Hepatocyte (in vitro differentiated cells): ENCODE measurements at regions not wholly inside any gene's neighbourhood (a gene's known extent, or its start where the extent isn't known, plus 50 kb on each side); places are given as distances from the start of the nearest gene placed in this dataset.

Source experiments
- DNase-seq: peaks from one replicate; pipeline ENCODE4 v3.0.0-alpha.2; 2016; ENCODE audit warnings: low spot score
- H2AFZ ChIP-seq: fragments of 200-600 bp; sonication (generic); 2 replicates; pipeline ENCODE4 v1.6.0; 2016; ENCODE audit warnings: antibody characterized with exemption, mild to moderate bottlenecking
- H3K27ac ChIP-seq: fragments of 200-600 bp; sonication (generic); 2 replicates; pipeline ENCODE4 v1.5.1; 2016; ENCODE audit warnings: mild to moderate bottlenecking
- H3K27me3 ChIP-seq: fragments of 200-600 bp; sonication (generic); 2 replicates; pipeline ENCODE4 v1.6.1; 2016
- H3K36me3 ChIP-seq: fragments of 200-600 bp; sonication (generic); replicated peaks from 2 replicates; pipeline ENCODE4 v1.5.1; 2016; ENCODE audit warnings: low read depth; ENCODE audit not compliant: insufficient read depth
- H3K4me1 ChIP-seq: fragments of 200-600 bp; sonication (generic); 2 replicates; pipeline ENCODE4 v1.5.1; 2016; ENCODE audit warnings: mild to moderate bottlenecking, moderate library complexity; ENCODE audit not compliant: insufficient read depth
- H3K4me2 ChIP-seq: fragments of 200-600 bp; sonication (generic); 2 replicates; pipeline ENCODE4 v1.6.0; 2016
- H3K4me3 ChIP-seq: fragments of 200-600 bp; sonication (generic); 2 replicates; pipeline ENCODE4 v1.5.1; 2016; ENCODE audit warnings: mild to moderate bottlenecking
- H3K79me2 ChIP-seq: fragments of 200-600 bp; sonication (generic); 2 replicates; pipeline ENCODE4 v1.6.0; 2017; ENCODE audit warnings: mild to moderate bottlenecking
- H3K9me2 ChIP-seq: fragments of 200-600 bp; sonication (generic); replicated peaks from 2 replicates; pipeline ENCODE4 v1.6.0; 2017; ENCODE audit warnings: mild to moderate bottlenecking; ENCODE audit not compliant: insufficient read depth
- H3K9me3 ChIP-seq: fragments of 200-600 bp; sonication (generic); 2 replicates; pipeline ENCODE4 v1.5.1; 2016; ENCODE audit warnings: low read depth, mild to moderate bottlenecking
- H4K20me1 ChIP-seq: fragments of 200-600 bp; sonication (generic); 2 replicates; pipeline ENCODE4 v1.6.0; 2016; ENCODE audit warnings: mild to moderate bottlenecking; ENCODE audit not compliant: insufficient read depth, poor library complexity, severe bottlenecking
- CTCF ChIP-seq: fragments of 200-600 bp; sonication (generic); IDR thresholded peaks from 2 replicates; pipeline ENCODE4 v1.5.1; 2016; ENCODE audit warnings: antibody characterized with exemption, mild to moderate bottlenecking; ENCODE audit not compliant: poor library complexity
- EZH2 ChIP-seq: fragments of 200-600 bp; sonication (generic); IDR thresholded peaks from 2 replicates; pipeline ENCODE4 v1.6.1; 2016; ENCODE audit warnings: antibody characterized with exemption, mild to moderate bottlenecking, borderline replicate concordance
- EZH2phosphoT487 ChIP-seq: fragments of 200-600 bp; sonication (generic); IDR thresholded peaks from one replicate; pipeline ENCODE4 v1.6.1; 2018; ENCODE audit warnings: antibody characterized with exemption, mild to moderate bottlenecking, low read depth, moderate library complexity; ENCODE audit not compliant: unreplicated experiment, severe bottlenecking
- WGBS: methylation state at CpG from one replicate; pipeline ENCODE4 v1.1.6; 2016; ENCODE audit warnings: low lambda C conversion rate; ENCODE audit errors: missing lambda C conversion rate; 5-methylcytosine and 5-hydroxymethylcytosine counted together

- no peak for TF ChIP-seq EZH2phosphoT487
- Histone ChIP-seq H3K9me2 (no peaks in the 10 kb centered on the region), H4K20me1 (no peaks in the 10 kb centered on the region), H3K27ac (no peak overlapping the region), H3K36me3 (no peaks in the 10 kb centered on the region), H2AFZ (no peak overlapping the region), H3K4me2 (no peak overlapping the region), H3K79me2 (no peaks in the 10 kb centered on the region), H3K4me3 (no peak overlapping the region), H3K9me3 (no peaks in the 10 kb centered on the region), H3K27me3 (no peaks in the 10 kb centered on the region), H3K4me1 (peaks cover 13% of the 10 kb centered on the region)
- DNase-seq, result no peak
- WGBS, result 94% methylated on average over 11 of the region's 11 CpGs
Observed at GRCh38 chr10:78597796-78598555, 470.8 kb upstream of the ZMIZ1 start.

GRCh38 chr10:78599122-78599853 is 469.5 kb upstream of the ZMIZ1 start:
- DNase-seq, result no peak
- no peaks in the 10 kb centered on the region for H3K79me2 ChIP-seq
- H3K4me3 ChIP-seq, result no peak overlapping the region
- TF ChIP-seq EZH2phosphoT487 (no peak), CTCF (no peak), EZH2 (no peak)
- H3K4me1 ChIP-seq, result peaks cover 13% of the 10 kb centered on the region
- WGBS, result 97% methylated on average over 3 of the region's 3 CpGs
- no peak overlapping the region for H3K27ac ChIP-seq
- no peaks in the 10 kb centered on the region for H3K9me2 ChIP-seq
- no peak overlapping the region for H2AFZ ChIP-seq
- H3K9me3 ChIP-seq, result no peaks in the 10 kb centered on the region
- no peaks in the 10 kb centered on the region for H4K20me1 ChIP-seq
- H3K4me2 ChIP-seq, result no peak overlapping the region
- no peaks in the 10 kb centered on the region for H3K36me3 ChIP-seq
- no peaks in the 10 kb centered on the region for H3K27me3 ChIP-seq

- no peak for DNase-seq
- Histone ChIP-seq H4K20me1 (no peaks in the 10 kb centered on the region), H3K36me3 (no peaks in the 10 kb centered on the region), H3K4me1 (peaks cover 5% of the 10 kb centered on the region), H3K27me3 (no peaks in the 10 kb centered on the region), H3K79me2 (no peaks in the 10 kb centered on the region), H2AFZ (no peak overlapping the region), H3K4me2 (no peak overlapping the region), H3K4me3 (no peak overlapping the region), H3K27ac (peak overlapping the region; percentile 46), H3K9me3 (no peaks in the 10 kb centered on the region), H3K9me2 (no peaks in the 10 kb centered on the region)
- WGBS, result 88% methylated on average over 5 of the region's 5 CpGs
- no peak for TF ChIP-seq EZH2phosphoT487
- no peak for TF ChIP-seq EZH2
- no peak for TF ChIP-seq CTCF
Observed at GRCh38 chr10:78600121-78600665, 468.6 kb upstream of the ZMIZ1 start.

DNA sequence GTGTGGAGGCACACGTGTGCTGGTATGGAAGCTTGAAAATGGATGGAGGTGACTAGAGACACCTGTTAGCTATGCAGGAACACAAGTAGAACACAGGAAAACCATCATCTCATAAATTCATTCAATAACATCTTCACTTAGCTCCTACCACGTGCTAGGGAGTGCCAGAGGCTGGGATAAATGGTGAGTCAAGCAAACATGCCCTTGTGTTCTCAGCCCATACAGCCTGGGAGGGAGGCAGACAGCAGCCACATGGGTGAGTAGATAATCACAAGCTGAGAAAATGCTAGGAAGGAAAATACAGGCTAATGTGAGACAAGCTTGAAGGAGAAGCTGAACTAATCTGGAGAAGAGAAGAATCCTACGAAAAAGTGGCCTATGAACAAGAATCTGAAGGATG is 468.0 kb upstream of the ZMIZ1 start:
- Histone ChIP-seq H3K36me3 (no peaks in the 10 kb centered on the region), H3K4me2 (no peak overlapping the region), H2AFZ (no peak overlapping the region), H3K4me1 (peaks cover 5% of the 10 kb centered on the region), H3K9me3 (no peaks in the 10 kb centered on the region), H3K9me2 (no peaks in the 10 kb centered on the region), H3K27ac (peak overlapping the region; percentile 46), H3K79me2 (no peaks in the 10 kb centered on the region), H3K4me3 (no peak overlapping the region), H3K27me3 (no peaks in the 10 kb centered on the region), H4K20me1 (no peaks in the 10 kb centered on the region)
- no peak for TF ChIP-seq CTCF
- no peak for TF ChIP-seq EZH2phosphoT487
- TF ChIP-seq EZH2, result no peak
- 77% methylated on average over 3 of the region's 3 CpGs for WGBS
- DNase-seq, result peak; percentile 74
